ENCODE measurements at regions not wholly inside any gene's neighbourhood (a gene's known extent, or its start where the extent isn't known, plus 50 kb on each side); places are given as distances from the start of the nearest gene placed in this dataset.

GRCh38 chr6:4613795-4614194, 162.4 kb upstream of the CDYL start:
- no peak for DNase-seq

GRCh38 chr6:4613381-4613780, 162.8 kb upstream of the CDYL start:
- no peak for DNase-seq

- no peak for DNase-seq
Observed at GRCh38 chr6:4612636-4613171, 163.5 kb upstream of the CDYL start.

DNA sequence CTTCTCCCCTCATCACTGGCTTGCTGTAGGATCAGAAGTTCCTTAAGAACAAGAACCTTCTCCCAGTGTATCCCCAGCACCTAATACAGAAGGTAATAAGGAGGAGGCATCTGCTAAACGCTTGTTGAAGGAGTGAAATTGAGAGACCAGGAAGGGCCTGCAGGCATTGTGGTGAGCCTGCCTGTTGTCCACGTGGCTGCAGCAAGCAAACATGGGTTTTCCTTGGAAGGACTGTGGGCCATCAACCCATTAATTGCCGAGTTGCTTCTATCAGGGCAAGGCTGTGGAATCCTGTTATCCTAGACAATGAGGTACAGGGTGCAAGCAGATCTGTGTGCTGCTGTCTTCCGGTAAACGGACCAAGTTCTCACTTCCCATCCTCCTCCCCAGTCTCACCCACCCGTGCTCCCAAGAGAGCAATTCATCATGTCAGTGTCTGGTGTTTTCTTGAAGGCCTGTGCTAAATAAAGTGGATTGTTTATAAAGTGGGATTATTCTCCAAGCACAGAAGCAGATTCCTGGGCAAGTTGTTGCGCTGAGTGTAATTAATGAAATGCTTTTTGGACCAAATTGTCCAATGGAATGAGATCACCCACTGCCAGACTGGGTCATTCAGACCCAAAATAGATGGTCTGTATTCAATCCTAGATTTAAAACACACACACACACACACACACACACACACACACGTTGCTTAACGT, 164.6 kb upstream of the CDYL start:
- DNase-seq = no peak

GRCh38 chr6:4610256-4610655, 165.9 kb upstream of the CDYL start:
- no peak for DNase-seq

DNA sequence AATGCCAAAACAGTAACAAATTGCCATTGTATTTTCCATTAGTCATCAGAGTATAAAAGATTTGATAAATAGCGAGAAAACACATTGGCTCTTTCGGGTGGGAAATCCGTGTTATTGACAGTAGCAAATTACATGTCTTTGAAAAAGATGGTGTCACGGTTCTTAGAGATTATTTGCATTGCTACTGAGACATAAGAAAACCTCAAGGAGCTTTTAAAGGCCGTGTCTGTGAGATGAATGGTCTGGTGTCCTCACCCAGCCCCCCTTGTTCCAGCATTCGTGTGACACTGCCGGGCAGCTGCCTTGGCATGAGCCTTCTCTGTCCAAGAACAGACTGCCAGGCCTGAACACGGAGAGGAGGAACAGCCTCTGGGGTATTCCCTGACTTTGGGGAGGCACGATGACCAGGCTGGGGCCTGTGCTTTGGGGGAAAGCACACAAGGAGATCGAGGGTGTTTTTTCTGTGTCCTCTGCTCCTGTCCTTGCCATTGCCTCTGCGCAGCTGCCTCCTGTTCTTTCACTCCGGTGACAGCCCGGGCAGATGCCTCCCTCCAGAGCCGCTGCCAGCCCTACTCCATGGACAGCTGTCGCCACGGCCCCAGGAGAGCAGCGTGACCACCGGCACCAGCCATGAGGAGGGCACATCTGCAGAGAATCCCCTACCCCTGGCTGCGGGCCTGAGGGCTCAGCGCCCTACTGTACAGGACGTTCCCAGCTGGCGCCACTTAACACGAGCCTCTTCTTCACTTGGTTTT, 167.7 kb upstream of the CDYL start:
- no peak for DNase-seq

DNA sequence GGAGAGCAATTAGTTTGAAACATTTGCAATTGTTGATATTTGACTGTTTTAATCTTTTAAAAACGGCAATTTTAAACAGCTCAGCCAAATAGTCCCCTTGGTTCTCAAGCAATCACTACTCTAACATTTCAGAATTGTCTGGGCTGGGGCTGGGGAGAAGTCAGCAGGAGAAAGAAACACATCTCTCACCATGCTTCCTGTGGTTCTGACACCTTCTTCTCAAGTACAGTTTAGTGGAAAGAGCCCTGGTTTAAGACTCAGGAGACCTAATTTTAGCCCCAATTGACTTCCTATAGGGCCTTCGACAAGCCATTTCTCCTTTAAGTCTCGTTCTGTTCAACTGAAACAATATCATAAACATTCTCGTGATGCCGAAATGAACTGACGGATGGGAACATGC, 168.4 kb upstream of the CDYL start:
- DNase-seq = no peak

DNA sequence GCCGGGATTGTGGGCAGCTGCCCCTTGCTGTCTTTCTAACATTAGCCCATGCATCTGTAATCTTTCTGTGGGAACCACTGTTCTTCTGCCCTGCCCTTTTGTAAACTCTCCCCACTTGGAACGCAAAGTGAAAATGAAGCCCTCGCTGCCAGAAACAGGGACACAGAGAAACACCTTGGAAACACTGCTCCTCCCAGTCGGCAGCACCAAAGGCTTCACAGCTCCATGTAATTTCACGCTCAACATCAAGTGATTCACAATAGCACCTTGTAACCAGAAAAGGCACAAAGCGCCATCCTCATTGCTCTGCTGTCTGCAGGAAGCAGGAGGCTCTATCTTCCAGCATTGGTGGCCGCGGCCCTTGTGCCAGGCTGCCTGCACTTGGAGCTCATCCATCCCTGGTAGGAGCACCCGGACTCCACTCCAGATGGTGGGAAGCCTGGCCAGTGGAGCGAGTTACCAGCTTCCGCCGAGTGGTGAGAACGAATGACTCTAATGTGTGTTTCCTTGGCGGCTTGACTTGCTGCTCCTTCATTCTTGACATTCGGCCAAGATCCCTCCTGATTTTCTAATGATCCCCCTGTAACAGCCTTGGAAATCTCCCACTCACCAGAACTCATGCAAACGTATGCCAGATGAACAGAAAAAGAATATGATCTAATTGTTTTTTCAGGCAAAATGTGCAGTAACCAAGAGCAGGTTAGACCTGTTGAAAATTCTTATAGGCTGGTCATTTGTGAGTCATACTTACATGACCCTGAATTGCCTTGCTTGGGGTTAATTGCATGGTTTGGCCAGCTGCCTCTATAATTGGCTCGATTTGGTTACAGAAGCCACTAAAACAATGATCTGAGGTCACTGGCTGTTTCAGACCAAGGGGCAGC, 169.1 kb upstream of the CDYL start:
- DNase-seq = no peak

- DNase-seq = no peak
Observed at GRCh38 chr6:4606016-4606415, 170.2 kb upstream of the CDYL start.

DNA sequence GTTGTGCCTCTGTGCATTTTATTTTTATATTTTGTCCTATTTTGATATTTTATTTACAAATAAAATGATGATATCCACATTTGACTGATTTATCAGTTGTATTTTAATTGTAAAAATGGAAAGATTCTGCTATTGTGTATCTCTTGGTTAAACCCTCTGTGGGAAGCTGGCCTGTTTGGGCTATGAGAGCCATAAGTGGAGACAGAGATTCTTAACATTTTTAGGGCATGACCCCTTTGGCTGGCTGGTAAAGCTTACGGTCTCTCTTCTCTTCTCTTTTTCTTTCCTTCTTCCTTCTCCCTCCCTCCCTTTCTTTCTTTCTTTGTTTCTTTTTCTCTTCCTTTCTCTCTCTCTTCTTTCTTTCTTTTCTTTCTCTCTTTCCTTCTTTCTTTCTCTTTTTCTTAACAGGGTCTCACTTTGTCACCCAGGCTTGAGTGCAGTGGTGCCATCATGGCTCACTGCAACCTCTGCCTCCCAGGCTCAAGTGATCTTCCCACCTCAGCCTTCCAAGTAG, 172.3 kb upstream of the CDYL start:
- DNase-seq = no peak

DNA sequence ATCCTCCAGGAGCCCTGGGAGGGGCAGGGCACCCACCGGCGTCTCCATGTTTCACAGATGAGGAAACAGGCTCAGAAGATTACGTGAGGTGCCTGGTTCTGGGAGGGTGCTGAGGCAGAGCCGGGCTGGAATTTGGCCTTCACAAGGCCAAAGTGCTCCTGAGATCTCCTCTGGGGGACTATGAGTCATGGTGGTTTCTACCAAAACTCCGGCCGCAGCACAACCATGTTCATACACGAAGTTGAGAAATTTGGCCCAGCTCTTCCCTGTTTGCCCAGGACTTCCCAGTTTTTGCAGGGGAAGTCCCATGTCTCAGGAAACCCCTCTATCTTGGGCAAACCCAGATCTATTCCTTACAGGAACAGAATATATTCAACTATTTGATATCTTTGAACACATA, 172.9 kb upstream of the CDYL start:
- no peak for DNase-seq

GRCh38 chr6:4599924-4600323, 176.3 kb upstream of the CDYL start:
- no peak for DNase-seq

DNA sequence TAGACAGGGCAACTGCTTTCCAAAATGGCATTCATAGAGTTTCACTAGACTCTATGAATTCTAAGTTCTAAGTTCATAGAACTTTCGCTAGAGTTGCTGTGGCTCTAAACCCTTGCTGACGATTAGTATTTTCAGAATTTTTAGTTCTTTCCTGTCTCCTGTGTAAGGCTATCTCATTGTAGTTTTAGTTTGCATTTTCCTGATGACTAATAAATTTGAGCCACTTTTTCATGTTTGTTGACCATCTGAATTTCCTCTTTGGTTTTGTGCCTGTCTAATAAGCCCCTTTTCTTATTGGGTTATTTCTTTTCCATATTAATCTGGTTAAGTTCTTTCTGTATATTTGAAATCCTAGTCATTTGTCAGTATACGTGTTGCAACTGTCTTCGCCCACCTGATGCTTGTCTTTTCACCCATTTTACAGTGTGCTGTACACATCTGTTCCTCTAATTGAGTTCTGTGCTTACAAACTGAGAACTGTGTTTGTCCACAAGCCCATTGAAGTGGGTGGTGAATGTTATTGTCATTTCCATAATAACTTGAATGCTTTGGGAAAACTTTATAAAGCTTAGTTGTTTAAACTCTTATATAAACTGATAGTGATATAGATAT, 177.7 kb upstream of the CDYL start:
- DNase-seq = no peak

DNA sequence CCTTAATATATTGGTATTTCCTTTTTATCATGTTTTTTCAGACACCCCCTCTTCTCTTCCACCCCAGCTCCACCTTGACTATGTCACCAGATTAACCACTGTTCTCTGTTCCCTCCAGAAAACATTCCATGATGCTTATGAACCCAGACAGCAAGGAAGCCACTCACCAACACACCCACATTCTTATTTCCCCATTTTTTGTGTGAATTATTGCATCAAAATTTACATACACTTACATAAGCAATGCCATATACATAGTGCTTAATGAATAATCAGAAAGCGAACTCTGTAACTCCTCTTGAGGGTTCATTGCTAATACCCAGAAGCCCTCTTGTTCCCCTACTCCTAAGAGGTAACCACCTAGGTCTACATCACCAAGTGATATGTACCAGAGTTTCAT, 182.3 kb upstream of the CDYL start:
- DNase-seq = no peak

- no peak for DNase-seq
Observed at GRCh38 chr6:4592026-4592425, 184.2 kb upstream of the CDYL start.

DNA sequence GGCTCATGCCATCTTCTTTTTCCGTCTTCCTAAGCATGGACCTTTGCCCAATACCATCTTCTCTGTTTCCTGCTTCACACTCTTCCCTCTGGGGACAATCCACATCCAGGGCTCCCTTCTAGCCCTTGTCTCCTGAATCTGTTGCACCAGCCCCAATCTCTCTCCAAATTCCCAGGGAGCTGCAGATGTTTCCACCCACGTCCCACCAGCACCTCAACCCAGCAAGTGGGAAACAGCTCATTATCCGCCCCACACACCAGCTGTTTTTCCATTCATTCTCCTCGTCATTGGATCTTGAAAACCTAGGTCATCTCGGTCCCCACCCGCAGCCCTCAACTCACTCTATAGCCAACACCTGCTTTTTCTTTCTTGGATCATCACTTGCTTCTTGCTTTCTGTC, 185.0 kb upstream of the CDYL start:
- no peak for DNase-seq

DNA sequence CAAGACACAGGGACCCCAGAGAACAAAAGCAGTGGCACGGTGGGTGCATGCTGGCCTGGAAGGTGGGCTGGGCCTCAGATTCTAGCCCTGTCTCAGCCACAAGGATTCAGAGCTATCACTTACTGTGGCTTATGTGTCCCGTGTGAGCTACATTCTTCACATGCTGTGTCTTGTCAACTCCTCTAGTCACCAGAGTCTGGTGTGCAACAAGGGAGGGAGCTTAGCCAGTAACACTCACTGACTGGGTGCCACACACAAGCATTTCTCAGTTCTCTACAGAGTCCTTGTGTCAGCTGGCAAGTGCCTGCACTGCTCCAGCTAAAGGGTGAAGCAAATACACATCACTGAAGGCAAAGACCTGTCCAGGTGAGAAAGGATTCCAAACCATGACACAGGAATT, 186.9 kb upstream of the CDYL start:
- DNase-seq = no peak

GRCh38 chr6:4588581-4588980, 187.6 kb upstream of the CDYL start:
- DNase-seq = no peak

GRCh38 chr6:4588163-4588562, 188.0 kb upstream of the CDYL start:
- DNase-seq = no peak

DNA sequence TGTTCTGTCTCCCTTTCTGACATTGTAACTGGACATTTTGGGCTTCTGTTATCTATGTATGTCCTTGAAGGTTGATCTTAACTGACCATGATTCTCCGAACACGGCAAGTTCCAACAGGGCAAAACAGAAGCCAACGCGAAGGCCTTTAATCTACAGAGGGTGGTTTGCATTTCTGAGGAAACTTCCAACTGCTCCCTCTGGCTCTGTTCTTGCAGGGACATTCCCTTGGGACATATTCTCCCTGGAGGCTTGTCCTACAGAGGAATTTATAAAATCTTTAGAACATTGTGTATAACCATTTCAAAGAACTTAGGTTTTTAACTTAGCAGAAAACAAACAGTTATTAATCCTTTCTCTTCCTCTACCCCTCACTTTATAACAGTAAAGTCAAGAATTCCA, 189.0 kb upstream of the CDYL start:
- no peak for DNase-seq

GRCh38 chr6:4586469-4586859, 189.7 kb upstream of the CDYL start:
- DNase-seq = no peak

- DNase-seq = no peak
Observed at GRCh38 chr6:4585682-4586468, 190.3 kb upstream of the CDYL start.

Data from stimulated activated CD4-positive, alpha-beta T cell treated with anti-CD3 and anti-CD28 coated beads, Interleukin-15, amount 100 ng/mL, for 24 hours (primary cell).